Stimulated activated CD8-positive, alpha-beta memory T cell treated with anti-CD3 and anti-CD28 coated beads, Interleukin-7, amount 100 ng/mL, for 48 hours (primary cell): ENCODE measurements at regions not wholly inside any gene's neighbourhood (a gene's known extent, or its start where the extent isn't known, plus 50 kb on each side); places are given as distances from the start of the nearest gene placed in this dataset.
"Not testable (repeated sequence)": the region's sequence is repeated elsewhere in the genome, so short reads cannot be mapped to it uniquely, and the experiment has no call there.

ENCODE experiments used
- DNase-seq, 2 donors: peaks; one replicate each; pipeline ENCODE4 v3.0.0-alpha.2; 2020; ENCODE audit warnings: low read depth in 1 of 2; ENCODE audit errors: extremely low read depth in 1 of 2

DNA sequence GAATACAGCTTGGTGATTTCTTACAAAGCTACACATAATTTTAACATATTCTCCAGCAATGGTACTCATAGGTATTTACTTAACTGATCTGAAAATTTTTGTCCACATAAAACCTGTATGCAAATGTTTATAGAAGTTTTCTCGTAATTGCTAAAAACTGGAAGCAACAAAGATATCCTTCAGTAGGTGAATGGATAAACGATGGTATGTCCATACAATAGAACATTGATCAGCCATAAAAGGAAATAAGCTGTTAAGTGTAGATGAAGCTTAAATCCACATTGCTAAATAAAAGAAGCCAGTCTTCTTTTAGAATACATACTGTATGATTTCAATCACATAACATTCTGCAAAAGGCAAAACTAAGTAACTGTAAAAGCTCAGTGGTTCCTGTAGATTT is 224.8 kb upstream of the DPYD start:
- no peak for DNase-seq

DNA sequence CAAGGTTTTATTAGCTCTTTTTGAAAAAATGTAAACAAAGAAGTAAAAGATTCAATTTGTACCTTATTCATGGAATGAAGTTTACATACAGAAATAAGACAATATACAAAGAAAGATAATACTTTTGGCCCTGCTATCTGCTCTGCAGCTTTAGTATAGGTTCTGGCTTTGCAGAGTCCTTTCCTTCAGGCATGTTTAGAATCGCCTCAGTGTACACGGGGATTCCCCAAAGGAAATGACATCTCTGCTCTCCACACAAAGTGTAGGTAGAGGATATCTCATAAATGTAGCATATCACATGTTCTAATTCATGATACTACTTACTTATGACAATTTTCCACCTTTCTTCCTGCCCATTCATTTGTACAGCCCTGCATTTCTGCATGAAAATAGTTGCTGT is 222.6 kb upstream of the DPYD start:
- no peak for DNase-seq

DNA sequence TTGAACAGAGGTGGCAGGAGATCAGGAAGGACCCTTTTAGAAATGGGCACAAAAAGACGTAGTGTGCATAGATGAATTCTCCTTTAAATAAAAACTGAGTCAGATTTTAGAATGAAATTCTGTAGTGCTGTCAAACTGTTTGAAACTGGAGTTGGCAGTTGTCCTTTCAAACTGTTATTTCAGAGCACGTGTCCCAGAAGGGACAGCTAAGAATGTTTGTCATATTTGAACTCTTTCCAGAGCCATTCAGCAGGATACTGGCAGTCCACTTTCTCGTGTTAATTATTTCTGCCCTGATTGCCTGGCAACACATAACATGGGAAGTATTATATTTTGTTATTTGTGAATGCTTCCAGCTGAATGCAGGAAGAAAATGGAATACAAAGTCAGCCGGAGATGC is 212.3 kb upstream of the DPYD start:
- DNase-seq = no peak

DNA sequence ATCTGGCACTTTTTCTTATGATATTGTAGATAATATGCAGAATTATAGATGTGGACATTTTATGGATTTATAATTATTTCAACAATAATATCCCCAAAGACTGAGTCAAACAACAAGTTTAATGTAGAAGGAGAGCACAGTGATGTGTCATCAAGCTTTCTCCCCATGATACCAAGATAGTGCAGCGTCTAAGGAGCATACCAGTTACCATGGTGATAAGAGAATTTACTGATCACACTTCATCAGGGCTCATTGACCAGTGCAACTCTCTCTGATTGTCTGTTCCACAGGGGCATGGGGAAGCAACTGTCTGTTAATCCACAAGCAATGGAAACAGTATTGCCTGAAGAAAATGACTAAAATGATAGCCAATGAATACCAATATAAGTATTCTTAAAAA is 209.6 kb upstream of the DPYD start:
- DNase-seq = no peak

- DNase-seq = no peak
These were observed 208.7 kb upstream of the DPYD start for GRCh38 chr1:98129491-98129890.

DNA sequence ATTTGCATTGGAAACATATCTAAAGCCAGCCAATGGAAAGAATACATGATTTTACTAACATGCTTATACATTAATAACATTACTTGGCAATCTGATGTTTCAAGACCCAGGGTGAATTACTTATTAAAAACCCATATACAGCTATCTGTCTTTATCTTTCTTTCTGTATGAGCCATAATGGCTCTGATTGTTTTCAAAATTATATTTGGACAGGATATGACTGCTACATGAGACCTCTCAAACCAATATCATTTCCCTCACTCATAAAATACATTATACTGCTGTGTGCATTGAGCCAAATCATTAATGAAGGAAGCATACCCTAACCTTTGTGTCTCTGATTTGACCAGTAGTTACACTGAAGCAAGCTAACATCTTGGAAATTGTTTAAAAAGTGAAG is 205.9 kb upstream of the DPYD start:
- no peak for DNase-seq

- DNase-seq = no peak
These were observed 200.8 kb upstream of the DPYD start for GRCh38 chr1:98121646-98122045.

DNA sequence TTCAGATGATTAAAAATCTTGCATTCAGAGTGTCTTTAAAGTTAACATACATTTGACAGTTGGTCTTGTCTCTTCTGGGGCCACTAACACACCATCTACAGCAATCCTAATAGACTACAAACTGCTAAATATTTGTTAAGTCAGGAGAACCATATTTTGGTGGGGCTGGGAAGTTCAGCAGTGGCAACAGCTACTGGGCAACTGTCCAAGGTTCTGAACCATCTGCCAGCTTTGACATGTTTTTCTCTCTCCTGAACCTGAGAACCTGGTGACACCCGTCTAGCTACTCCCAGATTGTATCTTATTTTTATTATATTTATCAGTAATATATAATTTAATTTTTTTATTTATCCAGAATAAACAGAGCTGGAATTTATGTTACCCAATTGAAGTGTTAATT is 199.0 kb upstream of the DPYD start:
- DNase-seq = no peak

DNA sequence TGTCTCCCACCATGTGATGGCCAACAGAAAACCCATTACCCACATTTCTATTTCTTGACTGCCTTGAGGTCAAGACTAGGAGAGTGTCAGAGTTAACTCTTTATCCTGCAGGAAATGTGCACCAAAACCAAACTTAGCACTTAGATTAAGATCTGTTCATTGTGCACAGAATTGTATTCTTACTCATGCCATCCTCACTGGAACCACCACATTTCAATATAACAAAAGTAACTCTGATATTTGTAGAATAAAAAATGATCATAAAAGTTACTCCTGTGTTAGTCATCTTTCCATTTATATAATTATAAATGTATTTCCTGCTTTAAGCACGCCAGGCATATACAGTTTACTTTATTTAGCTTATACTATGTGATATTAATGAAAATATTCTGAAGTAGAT is 193.0 kb upstream of the DPYD start:
- DNase-seq = no peak

- no peak for DNase-seq
These were observed 191.8 kb upstream of the DPYD start for GRCh38 chr1:98112626-98113025.

- DNase-seq = no peak
These were observed 189.8 kb upstream of the DPYD start for GRCh38 chr1:98110674-98111073.

DNA sequence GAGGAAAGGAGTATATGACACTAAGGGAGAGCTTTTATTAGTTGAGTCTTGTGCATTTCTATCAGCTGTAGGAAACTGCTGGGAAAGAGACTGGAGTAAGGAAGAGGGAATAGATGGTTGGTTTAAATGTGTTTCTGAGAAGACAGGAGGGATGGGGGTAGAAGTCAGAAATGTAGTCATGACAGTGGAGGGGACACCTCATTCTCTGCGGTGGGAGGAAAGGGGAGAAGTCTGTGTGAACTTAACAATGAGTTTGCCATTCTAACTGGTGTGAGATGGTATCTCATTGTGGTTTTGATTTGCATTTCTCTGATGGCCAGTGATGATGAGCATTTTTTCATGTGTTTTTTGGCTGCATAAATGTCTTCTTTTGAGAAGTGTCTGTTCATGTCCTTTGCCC is 187.5 kb upstream of the DPYD start:
- not testable (repeated sequence) for DNase-seq

- DNase-seq = no peak
These were observed 186.4 kb upstream of the DPYD start for GRCh38 chr1:98107256-98107655.

DNA sequence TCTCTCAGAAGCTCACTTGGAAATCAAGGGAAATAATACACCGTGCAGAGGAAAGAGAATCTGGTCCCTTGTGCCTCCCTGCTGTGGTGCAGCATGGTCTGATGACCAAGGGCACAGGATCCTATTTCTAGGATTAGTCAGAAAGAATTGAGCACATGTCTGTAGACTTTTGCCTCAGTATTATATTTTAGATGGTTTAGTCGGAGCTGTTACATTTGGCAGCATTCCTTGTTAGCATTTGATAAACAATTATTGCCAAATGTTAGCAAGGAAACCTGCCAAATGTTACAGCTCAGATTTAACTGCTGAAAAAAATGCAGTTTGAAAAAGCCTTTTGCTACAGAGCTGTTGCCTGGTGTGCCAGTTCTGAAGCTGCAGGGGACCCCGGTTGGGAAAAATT is 183.5 kb upstream of the DPYD start:
- DNase-seq = no peak

DNA sequence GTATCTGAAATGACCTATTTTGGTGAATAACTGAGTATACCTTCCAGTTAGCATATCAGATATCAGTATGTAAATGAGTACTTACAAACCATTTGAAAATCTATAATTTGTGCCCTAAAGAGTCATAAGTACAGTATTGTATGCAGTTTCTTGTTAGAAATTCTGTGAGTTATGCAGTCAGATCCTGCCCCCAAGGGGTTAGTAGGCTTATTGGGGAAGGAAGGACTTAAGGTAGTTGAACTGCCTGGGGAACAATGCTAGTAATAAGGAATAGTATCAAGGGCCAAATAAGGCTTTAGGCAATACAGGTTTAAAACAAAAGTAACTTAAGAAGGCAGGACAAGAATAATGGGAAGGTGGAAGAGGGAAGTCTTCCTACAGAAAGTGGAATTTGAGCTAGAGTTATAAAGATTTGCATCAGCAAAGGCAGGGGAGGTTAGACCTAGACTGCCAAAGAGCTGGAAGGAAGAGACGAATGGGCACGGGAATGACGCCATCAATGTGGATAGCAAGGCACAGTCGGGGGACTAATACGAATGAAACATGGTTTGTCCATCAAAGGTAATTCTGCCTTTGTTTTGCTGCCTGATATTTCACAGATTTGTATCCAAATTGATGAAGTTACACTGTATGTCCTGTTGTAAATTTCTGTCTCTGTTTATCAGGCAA is 182.9 kb upstream of the DPYD start:
- no peak for DNase-seq

DNA sequence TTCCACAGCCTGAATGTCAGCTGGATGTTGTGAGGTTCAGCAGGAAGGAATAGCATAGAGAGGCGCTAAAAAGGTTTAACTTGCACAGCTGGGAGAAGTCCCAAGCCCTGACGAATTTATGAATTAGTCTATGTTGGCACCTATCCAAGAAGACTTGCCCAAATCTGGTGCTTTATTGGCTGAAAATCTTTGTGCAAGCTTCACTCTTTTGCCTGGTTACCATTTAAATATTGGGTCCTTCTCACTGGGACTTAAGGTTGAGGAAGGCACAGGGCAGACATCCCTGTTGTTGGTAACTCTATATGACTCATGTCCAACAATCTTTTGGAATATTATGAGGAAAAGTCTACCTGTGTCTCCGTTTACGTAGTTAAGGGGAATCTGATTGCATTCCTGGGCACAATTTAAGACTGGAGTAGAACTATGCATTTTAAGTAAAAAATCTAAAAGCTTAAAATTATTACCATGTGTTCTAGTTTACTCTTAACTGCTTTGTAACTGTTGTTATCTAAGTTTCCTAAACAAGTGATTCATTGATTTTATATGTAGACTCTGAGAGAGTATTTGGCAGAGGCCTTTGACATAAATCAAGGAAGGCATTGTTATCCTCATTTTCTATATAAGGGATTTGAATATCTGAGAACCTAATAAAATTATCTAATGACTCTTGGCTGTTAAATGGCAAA is 181.7 kb upstream of the DPYD start:
- no peak for DNase-seq

DNA sequence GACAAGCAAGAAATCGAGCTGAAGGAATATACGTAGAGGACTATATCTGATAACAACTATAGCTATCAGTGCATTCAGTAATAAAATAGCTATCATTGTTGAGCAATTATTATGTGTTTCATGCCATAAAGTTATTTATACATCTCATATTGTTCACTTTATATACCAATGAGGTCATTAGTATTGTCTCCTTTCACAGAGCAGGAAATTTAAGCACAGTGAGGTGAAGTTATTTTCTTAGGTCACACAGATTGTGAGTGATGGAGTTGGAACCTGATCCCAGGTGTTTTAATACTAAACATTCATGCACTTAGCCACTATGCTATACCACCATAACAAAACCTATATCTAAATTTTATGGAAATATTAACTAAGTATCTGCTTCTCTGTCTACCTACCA is 180.5 kb upstream of the DPYD start:
- DNase-seq = no peak

DNA sequence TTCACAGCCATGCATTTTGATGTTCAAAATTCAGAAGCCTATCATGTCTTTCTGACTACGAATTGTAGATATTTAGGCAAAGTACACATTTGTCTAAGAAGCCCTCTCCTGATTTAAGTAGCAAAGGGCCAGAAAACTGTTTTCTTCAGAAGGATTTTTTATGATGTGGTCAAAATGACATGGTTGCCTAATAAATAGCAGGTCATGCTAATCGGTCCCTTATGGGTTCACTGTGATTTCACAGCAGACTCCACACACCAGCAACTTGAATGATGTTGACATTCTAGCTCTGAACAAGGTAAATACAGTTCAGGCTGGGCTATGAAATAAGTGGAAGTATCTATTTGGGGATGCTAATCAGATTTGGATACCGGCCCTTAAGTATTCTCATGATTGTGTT is 178.7 kb upstream of the DPYD start:
- no peak for DNase-seq

- DNase-seq = no peak
These were observed 177.6 kb upstream of the DPYD start for GRCh38 chr1:98098473-98098872.

DNA sequence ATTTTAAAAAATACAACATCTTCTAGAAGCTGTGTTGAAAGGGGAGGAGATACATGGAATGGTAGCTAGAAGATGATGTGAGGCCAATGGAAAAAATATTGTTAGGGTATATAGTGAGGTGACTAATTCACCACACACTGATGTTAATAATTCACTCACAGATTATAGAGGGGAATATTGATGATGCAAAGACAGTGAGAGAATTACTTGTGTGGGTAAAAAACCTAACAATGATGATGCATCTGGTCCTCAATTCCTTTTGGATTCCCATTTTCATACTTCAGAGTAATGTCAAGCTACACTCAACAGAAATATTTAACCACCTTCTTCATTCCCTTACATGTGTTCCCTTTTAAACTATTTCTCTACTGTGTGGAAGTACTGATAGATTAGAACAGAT is 169.5 kb upstream of the DPYD start:
- DNase-seq = no peak

GRCh38 chr1:98088381-98088780 is 167.5 kb upstream of the DPYD start:
- DNase-seq = no peak

GRCh38 chr1:98086796-98087441 is 166.1 kb upstream of the DPYD start:
- DNase-seq = no peak
